ENCODE measurements at regions not wholly inside any gene's neighbourhood (a gene's known extent, or its start where the extent isn't known, plus 50 kb on each side); places are given as distances from the start of the nearest gene placed in this dataset.

- TF ChIP-seq ZNF276 (CRISPR knock-in tag; IDR thresholded peaks at IDR 0.05; ENCODE audit: low read depth): no peak
- peak; percentile 88 for TF ChIP-seq CHD4 (IDR thresholded peaks at IDR 0.05; ENCODE audit: borderline replicate concordance, low read length)
- TF ChIP-seq ZNF569 (CRISPR knock-in tag; IDR thresholded peaks at IDR 0.05; ENCODE audit: borderline replicate concordance): no peak
- no peak for TF ChIP-seq TP53 (CRISPR knock-in tag; conservative IDR thresholded peaks at IDR 0.05)
- no peak for TF ChIP-seq TBP (CRISPR knock-in tag; IDR thresholded peaks at IDR 0.05)
- no peak for TF ChIP-seq MEF2D (CRISPR knock-in tag; IDR thresholded peaks at IDR 0.05)
- TF ChIP-seq ZMYM2 (CRISPR knock-in tag; IDR thresholded peaks at IDR 0.05): no peak; the same call in 1 of the 2 replicates
- no peak for TF ChIP-seq MLX (CRISPR knock-in tag; IDR thresholded peaks at IDR 0.05)
- no peak for TF ChIP-seq ZNF766 (CRISPR knock-in tag; IDR thresholded peaks at IDR 0.05; ENCODE audit: borderline replicate concordance)
- TF ChIP-seq ZNF205 (CRISPR knock-in tag; IDR thresholded peaks at IDR 0.05): no peak
- TF ChIP-seq KMT2B (CRISPR knock-in tag; IDR thresholded peaks at IDR 0.05): no peak
- TF ChIP-seq ARNT (IDR thresholded peaks at IDR 0.05): no peak
- TF ChIP-seq ZNF563 (CRISPR knock-in tag; IDR thresholded peaks at IDR 0.05): no peak
- TF ChIP-seq SRF (IDR thresholded peaks at IDR 0.05; ENCODE audit: low read depth, low read length): no peak
- TF ChIP-seq ETV5 (CRISPR knock-in tag; IDR thresholded peaks at IDR 0.05; ENCODE audit: borderline replicate concordance): peak; percentile 89
- TF ChIP-seq ARID2 (CRISPR knock-in tag; IDR thresholded peaks at IDR 0.05; ENCODE audit: borderline replicate concordance): 0 out of 2 replicates have a peak, but pooled peaks have one; percentile 2
- TF ChIP-seq ZNF280B (CRISPR knock-in tag; IDR thresholded peaks at IDR 0.05; ENCODE audit: borderline replicate concordance): 0 out of 2 replicates have a peak, but pooled peaks have one; percentile 38
- peak; percentile 73; the same call in 1 of the 2 replicates for TF ChIP-seq MYNN (CRISPR knock-in tag; IDR thresholded peaks at IDR 0.05; ENCODE audit: low read depth)
- TF ChIP-seq GABPB1 (CRISPR knock-in tag; IDR thresholded peaks at IDR 0.05): peak; percentile 82
- no peak for TF ChIP-seq ZNF274 (CRISPR knock-in tag; IDR thresholded peaks at IDR 0.05)
Measured at GRCh38 chr1:234958066-234958705, 170.5 kb downstream of the TOMM20 start (continued).
